Calu3 (cell line): ENCODE measurements at regions not wholly inside any gene's neighbourhood (a gene's known extent, or its start where the extent isn't known, plus 50 kb on each side); places are given as distances from the start of the nearest gene placed in this dataset.

Experiments used
- BruUV-seq: library from RNA; stranded (reverse); fragments of 400-500 nt; replicated peaks from 2 replicates; lab custom pipeline; 2021; lab: Mats Ljungman, UMichigan
- CTCF ChIA-PET: fragments of 300-600 bp; sonication (Branson Sonifier 250); formaldehyde crosslinking; loops from one replicate; lab custom pipeline; 2022; ENCODE audit warnings: antibody characterized with exemption; lab: Charles Lee
- DNase-seq: peaks from one replicate; pipeline ENCODE4 v3.0.0; 2022
- H3K27ac Mint-ChIP-seq: one replicate; pipeline ENCODE4 v1.8.0; 2022; ENCODE audit warnings: mixed read lengths; ENCODE audit not compliant: unreplicated experiment
- H3K27me3 Mint-ChIP-seq: one replicate; pipeline ENCODE4 v1.8.0; 2022; ENCODE audit warnings: mixed read lengths; ENCODE audit not compliant: unreplicated experiment
- H3K36me3 Mint-ChIP-seq: one replicate; pipeline ENCODE4 v1.8.0; 2022; ENCODE audit warnings: mild to moderate bottlenecking, moderate library complexity, mixed read lengths; ENCODE audit not compliant: insufficient read depth, unreplicated experiment
- H3K4me1 Mint-ChIP-seq: one replicate; pipeline ENCODE4 v1.8.0; 2022; ENCODE audit warnings: mild to moderate bottlenecking, low read depth, mixed read lengths; ENCODE audit not compliant: unreplicated experiment
- H3K4me3 Mint-ChIP-seq: one replicate; pipeline ENCODE4 v1.8.0; 2022; ENCODE audit warnings: mild to moderate bottlenecking, low read depth, moderate library complexity, mixed read lengths; ENCODE audit not compliant: unreplicated experiment
- H3K9me3 Mint-ChIP-seq: one replicate; pipeline ENCODE4 v1.8.0; 2022; ENCODE audit warnings: low read depth, mixed read lengths; ENCODE audit not compliant: unreplicated experiment
- CTCF ChIP-seq: fragments of 200-600 bp; IDR thresholded peaks from one replicate; pipeline ENCODE4 v1.8.0; 2022; ENCODE audit warnings: antibody characterized with exemption; ENCODE audit not compliant: unreplicated experiment
- intact Hi-C: fragments of 100-400 bp; cut with micrococcal nuclease; formaldehyde crosslinking; loops from one replicate; pipeline ENCODE4 v1.10.0; 2022; ENCODE audit not compliant: unreplicated experiment

DNA sequence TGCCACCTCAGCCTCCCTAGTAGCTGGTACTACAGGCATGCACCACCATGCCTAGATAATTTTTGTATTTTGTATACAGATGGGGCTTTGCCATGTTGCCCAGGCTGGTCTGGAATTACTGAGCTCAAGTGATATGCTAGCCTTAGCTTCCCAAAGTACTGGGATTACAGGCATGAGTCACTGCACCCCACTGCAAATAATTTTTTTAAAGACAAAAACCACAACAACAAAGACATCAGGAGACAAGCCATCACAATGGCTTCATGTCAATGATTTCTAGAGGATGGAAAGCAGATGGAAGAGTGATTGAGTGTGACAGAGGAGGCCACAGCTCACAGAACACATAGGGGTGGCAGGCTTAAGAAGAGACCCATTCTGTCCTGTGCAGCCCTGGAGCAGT is 97.9 kb upstream of the PCSK1 start:
- DNase-seq, result no peak
- no peak for TF ChIP-seq CTCF
- Mint-ChIP-seq H3K27ac (no peak overlapping the region), H3K4me1 (no peaks in the 10 kb centered on the region), H3K36me3 (no peaks in the 10 kb centered on the region), H3K27me3 (no peaks in the 10 kb centered on the region), H3K9me3 (no peaks in the 10 kb centered on the region), H3K4me3 (no peak overlapping the region)
- intact Hi-C loops, result no loop called here
- no TSS peak for BruUV-seq
- CTCF ChIA-PET, result interaction anchor here (0.6 kb wide), 1 partner anchor 69 kb away, joined by 4 read pairs; no protein-coding TSS in a partner anchor

GRCh38 chr5:96533371-96533770 is 100.3 kb upstream of the PCSK1 start:
- intact Hi-C loops, result no loop called here

DNA sequence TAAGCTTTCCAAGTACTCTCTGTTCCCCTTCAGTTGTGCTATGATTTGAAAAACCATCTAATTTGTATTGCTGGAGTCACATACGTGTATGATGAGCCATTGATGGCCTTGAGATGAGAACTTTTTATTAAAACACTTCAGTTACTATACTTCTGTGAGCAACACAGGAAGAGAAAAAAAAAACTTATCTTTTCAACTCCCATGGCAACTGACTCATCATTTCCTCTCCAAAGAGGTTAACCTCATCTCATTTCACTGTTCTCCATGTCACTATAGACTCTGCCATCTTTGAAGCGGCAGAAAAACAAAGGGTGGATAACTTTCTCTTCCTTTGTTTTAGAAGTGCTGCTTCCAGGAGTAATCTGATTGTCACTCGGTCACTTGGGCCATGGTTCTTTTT is 104.3 kb upstream of the PCSK1 start:
- intact Hi-C loops, result no loop called here
- peaks cover 22% of the 10 kb centered on the region for H3K4me1 Mint-ChIP-seq
- no peak for TF ChIP-seq CTCF
- BruUV-seq, result no TSS peak
- H3K9me3 Mint-ChIP-seq, result no peaks in the 10 kb centered on the region
- H3K4me3 Mint-ChIP-seq, result no peak overlapping the region
- CTCF ChIA-PET, result interaction anchor here (0.6 kb wide), 1 partner anchor 264 kb away, joined by 3 read pairs; no protein-coding TSS in a partner anchor
- no peak for DNase-seq
- H3K27me3 Mint-ChIP-seq, result no peaks in the 10 kb centered on the region
- H3K27ac Mint-ChIP-seq, result no peak overlapping the region
- H3K36me3 Mint-ChIP-seq, result no peaks in the 10 kb centered on the region

More at GRCh38 chr5:96533371-96533770, 100.3 kb upstream of the PCSK1 start:
- no peak overlapping the region for H3K4me3 Mint-ChIP-seq
- CTCF ChIA-PET, result no interaction called here
- BruUV-seq, result no TSS peak
- DNase-seq, result no peak
- TF ChIP-seq CTCF, result no peak
- H3K36me3 Mint-ChIP-seq, result no peaks in the 10 kb centered on the region
- H3K9me3 Mint-ChIP-seq, result no peaks in the 10 kb centered on the region
- H3K4me1 Mint-ChIP-seq, result peaks cover 15% of the 10 kb centered on the region
- H3K27me3 Mint-ChIP-seq, result no peaks in the 10 kb centered on the region
- H3K27ac Mint-ChIP-seq, result no peak overlapping the region

- H3K4me3 Mint-ChIP-seq, result no peak overlapping the region
- H3K9me3 Mint-ChIP-seq, result no peaks in the 10 kb centered on the region
- H3K27me3 Mint-ChIP-seq, result no peaks in the 10 kb centered on the region
- no TSS peak for BruUV-seq
- H3K27ac Mint-ChIP-seq, result no peak overlapping the region
- no peak for DNase-seq
- CTCF ChIA-PET, result no interaction called here
- intact Hi-C loops, result no loop called here
- TF ChIP-seq CTCF, result no peak
- no peaks in the 10 kb centered on the region for H3K36me3 Mint-ChIP-seq
- peaks cover 22% of the 10 kb centered on the region for H3K4me1 Mint-ChIP-seq
These were observed 105.8 kb upstream of the PCSK1 start for GRCh38 chr5:96538808-96539250.
